NT2/D1 (cell line): ENCODE measurements at regions not wholly inside any gene's neighbourhood (a gene's known extent, or its start where the extent isn't known, plus 50 kb on each side); places are given as distances from the start of the nearest gene placed in this dataset.

Experiments used
- SUZ12 ChIP-seq: IDR thresholded peaks from 2 replicates; pipeline ENCODE4 v1.6.1; 2011; ENCODE audit not compliant: insufficient read length, insufficient read depth; ENCODE audit errors: extremely low read depth
- YY1 ChIP-seq: IDR thresholded peaks from 2 replicates; pipeline ENCODE4 v1.6.1; 2011; ENCODE audit not compliant: insufficient read length, insufficient read depth

DNA sequence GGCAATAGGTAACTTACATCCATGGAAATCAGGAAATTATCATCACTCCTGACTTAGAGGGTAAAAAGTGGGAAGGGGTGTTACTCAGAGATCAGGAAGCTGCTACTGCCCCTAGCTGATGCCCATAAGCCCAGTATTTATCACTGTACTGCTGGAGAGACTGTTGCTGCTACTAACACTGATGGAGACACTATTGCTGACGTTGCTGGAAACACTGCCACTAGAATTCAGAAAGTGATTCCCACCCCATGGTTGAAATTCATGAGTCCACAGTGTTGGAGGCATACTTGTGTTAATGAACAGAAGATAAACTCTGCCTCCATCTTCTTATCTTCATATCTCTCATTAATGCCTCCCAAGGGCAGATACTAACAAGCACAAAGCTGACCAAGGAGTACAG is 97.6 kb downstream of the MTX3 start:
- TF ChIP-seq SUZ12, result no peak
- no peak for TF ChIP-seq YY1
